ENCODE measurements at regions not wholly inside any gene's neighbourhood (a gene's known extent, or its start where the extent isn't known, plus 50 kb on each side); places are given as distances from the start of the nearest gene placed in this dataset.

- intact Hi-C loops (cut with DNase I; ENCODE audit: low total_unique reads) = no loop called here
- Histone ChIP-seq H3K27ac (no peak overlapping the region), H3K27me3 (no peaks in the 10 kb centered on the region), H3K4me3 (no peak overlapping the region), H3K9me3 (no peaks in the 10 kb centered on the region), H3K36me3 (ENCODE audit: low read depth, missing control alignments) (no peaks in the 10 kb centered on the region), H3K4me1 (peaks cover 19% of the 10 kb centered on the region)
- no peak for DNase-seq
- WGBS, 2 donors = 60 to 71% methylated on average over 3 of the region's 3 CpGs
- TF ChIP-seq CTCF (IDR thresholded peaks at IDR 0.05) (no peak), POLR2A (IDR thresholded peaks at IDR 0.05) (no peak)
Measured at GRCh38 chr10:44012921-44013320, 364.2 kb upstream of the ZNF32 start.

- intact Hi-C loops (cut with DNase I; ENCODE audit: low total_unique reads) = no loop called here
- TF ChIP-seq CTCF (IDR thresholded peaks at IDR 0.05) (no peak), POLR2A (IDR thresholded peaks at IDR 0.05) (no peak)
- no peak for DNase-seq
- Histone ChIP-seq H3K27me3 (no peaks in the 10 kb centered on the region), H3K4me3 (no peak overlapping the region), H3K27ac (no peak overlapping the region), H3K9me3 (no peaks in the 10 kb centered on the region), H3K36me3 (ENCODE audit: low read depth, missing control alignments) (no peaks in the 10 kb centered on the region), H3K4me1 (peaks cover 13% of the 10 kb centered on the region)
- 62 to 88% methylated on average over 5 of the region's 5 CpGs for WGBS, 2 donors
Measured at GRCh38 chr10:44011603-44011981, 362.9 kb upstream of the ZNF32 start.

- Histone ChIP-seq H3K27me3 (no peaks in the 10 kb centered on the region), H3K4me3 (no peak overlapping the region), H3K27ac (no peak overlapping the region), H3K4me1 (peaks cover 13% of the 10 kb centered on the region), H3K36me3 (ENCODE audit: low read depth, missing control alignments) (no peaks in the 10 kb centered on the region), H3K9me3 (no peaks in the 10 kb centered on the region)
- WGBS, 2 donors = 61 to 96% methylated on average over 2 of the region's 2 CpGs
- intact Hi-C loops (cut with DNase I; ENCODE audit: low total_unique reads) = no loop called here
- TF ChIP-seq CTCF (IDR thresholded peaks at IDR 0.05) (no peak), POLR2A (IDR thresholded peaks at IDR 0.05) (no peak)
- no peak for DNase-seq
Measured at GRCh38 chr10:44010873-44011602, 362.4 kb upstream of the ZNF32 start.

- intact Hi-C loops (cut with DNase I; ENCODE audit: low total_unique reads) = no loop called here
- no peak for DNase-seq
- Histone ChIP-seq H3K27me3 (no peaks in the 10 kb centered on the region), H3K9me3 (no peaks in the 10 kb centered on the region), H3K4me3 (no peak overlapping the region), H3K27ac (no peak overlapping the region), H3K36me3 (ENCODE audit: low read depth, missing control alignments) (no peaks in the 10 kb centered on the region), H3K4me1 (peaks cover 13% of the 10 kb centered on the region)
- no peak for TF ChIP-seq CTCF (IDR thresholded peaks at IDR 0.05)
- no peak for TF ChIP-seq POLR2A (IDR thresholded peaks at IDR 0.05)
- 74 to 75% methylated on average over 8 of the region's 8 CpGs for WGBS, 2 donors
Measured at GRCh38 chr10:44009891-44010632, 361.4 kb upstream of the ZNF32 start.
